ENCODE measurements at regions not wholly inside any gene's neighbourhood (a gene's known extent, or its start where the extent isn't known, plus 50 kb on each side); places are given as distances from the start of the nearest gene placed in this dataset.

GRCh38 chr7:17140406-17140805 lies 158.0 kb upstream of the AHR start:
- no peak for DNase-seq (ENCODE audit: low spot score)
- intact Hi-C loops (cut with DNase I): no loop called here

- intact Hi-C loops (cut with DNase I): no loop called here
- no peak for DNase-seq (ENCODE audit: low spot score)
Observed at GRCh38 chr7:17142831-17143541, 155.5 kb upstream of the AHR start.

- no peak for DNase-seq (ENCODE audit: low spot score)
- intact Hi-C loops (cut with DNase I): no loop called here
Observed at GRCh38 chr7:17144322-17144721, 154.1 kb upstream of the AHR start.

- intact Hi-C loops (cut with DNase I): no loop called here
- DNase-seq (ENCODE audit: low spot score): no peak
Observed at GRCh38 chr7:17146621-17147020, 151.8 kb upstream of the AHR start.

- no peak for DNase-seq (ENCODE audit: low spot score)
- intact Hi-C loops (cut with DNase I): no loop called here
Observed at GRCh38 chr7:17147409-17147808, 151.0 kb upstream of the AHR start.

GRCh38 chr7:17150018-17150417 lies 148.4 kb upstream of the AHR start:
- intact Hi-C loops (cut with DNase I): no loop called here
- DNase-seq (ENCODE audit: low spot score): no peak

- DNase-seq (ENCODE audit: low spot score): no peak
- intact Hi-C loops (cut with DNase I): no loop called here
Observed at GRCh38 chr7:17152721-17153120, 145.7 kb upstream of the AHR start.

- no peak for DNase-seq (ENCODE audit: low spot score)
Observed at GRCh38 chr7:17153536-17153935, 144.9 kb upstream of the AHR start.

GRCh38 chr7:17155529-17155928 lies 142.9 kb upstream of the AHR start:
- DNase-seq (ENCODE audit: low spot score): no peak
- intact Hi-C loops (cut with DNase I): no loop called here

More at GRCh38 chr7:17153536-17153935, 144.9 kb upstream of the AHR start:
- intact Hi-C loops (cut with DNase I): no loop called here

GRCh38 chr7:17158261-17158660 lies 140.2 kb upstream of the AHR start:
- intact Hi-C loops (cut with DNase I): no loop called here
- DNase-seq (ENCODE audit: low spot score): no peak

GRCh38 chr7:17159500-17160037 lies 138.9 kb upstream of the AHR start:
- intact Hi-C loops (cut with DNase I): no loop called here

GRCh38 chr7:17166824-17167379 lies 131.6 kb upstream of the AHR start:
- DNase-seq (ENCODE audit: low spot score): no peak

More at GRCh38 chr7:17159500-17160037, 138.9 kb upstream of the AHR start:
- DNase-seq (ENCODE audit: low spot score): no peak

GRCh38 chr7:17168416-17168815 lies 130.0 kb upstream of the AHR start:
- no peak for DNase-seq (ENCODE audit: low spot score)
- intact Hi-C loops (cut with DNase I): no loop called here

More at GRCh38 chr7:17166824-17167379, 131.6 kb upstream of the AHR start:
- intact Hi-C loops (cut with DNase I): no loop called here

GRCh38 chr7:17171427-17171826 lies 127.0 kb upstream of the AHR start:
- no peak for DNase-seq (ENCODE audit: low spot score)
- intact Hi-C loops (cut with DNase I): no loop called here

- intact Hi-C loops (cut with DNase I): no loop called here
- DNase-seq (ENCODE audit: low spot score): no peak
Observed at GRCh38 chr7:17176371-17177032, 122.0 kb upstream of the AHR start.

- DNase-seq (ENCODE audit: low spot score): no peak
- intact Hi-C loops (cut with DNase I): no loop called here
Observed at GRCh38 chr7:17178545-17178944, 119.9 kb upstream of the AHR start.

- DNase-seq (ENCODE audit: low spot score): no peak
- intact Hi-C loops (cut with DNase I): no loop called here
Observed at GRCh38 chr7:17181482-17181881, 117.0 kb upstream of the AHR start.

- DNase-seq (ENCODE audit: low spot score): no peak
- intact Hi-C loops (cut with DNase I): no loop called here
Observed at GRCh38 chr7:17183630-17184328, 114.7 kb upstream of the AHR start.

- intact Hi-C loops (cut with DNase I): no loop called here
- no peak for DNase-seq (ENCODE audit: low spot score)
Observed at GRCh38 chr7:17184805-17185689, 113.4 kb upstream of the AHR start.
